MM.1S (cell line): ENCODE measurements at regions not wholly inside any gene's neighbourhood (a gene's known extent, or its start where the extent isn't known, plus 50 kb on each side); places are given as distances from the start of the nearest gene placed in this dataset.

Experiments used
- DNase-seq: peaks from one replicate; pipeline ENCODE4 v3.0.0-alpha.2; 2015
- H2AFZ ChIP-seq: fragments of 300-600 bp; sonication (generic); 2 replicates; pipeline ENCODE4 v1.6.0; 2016; ENCODE audit warnings: antibody characterized with exemption, low read length
- H3F3A ChIP-seq: fragments of 300-600 bp; sonication (generic); 2 replicates; pipeline ENCODE4 v1.6.1; 2016; ENCODE audit warnings: mild to moderate bottlenecking, antibody characterized with exemption, low read length, moderate library complexity, mixed read lengths; ENCODE audit not compliant: insufficient read depth
- H3K27ac ChIP-seq: fragments of 300-600 bp; sonication (generic); 2 replicates; pipeline ENCODE4 v1.5.1; 2016; ENCODE audit warnings: mild to moderate bottlenecking, low read length
- H3K27me3 ChIP-seq: fragments of 300-600 bp; sonication (generic); replicated peaks from 2 replicates; pipeline ENCODE4 v1.6.0; 2016; ENCODE audit warnings: low read length; ENCODE audit not compliant: insufficient read depth
- H3K36me3 ChIP-seq: fragments of 300-600 bp; sonication (generic); replicated peaks from 2 replicates; pipeline ENCODE4 v1.6.1; 2016; ENCODE audit warnings: mild to moderate bottlenecking, low read length, mixed read lengths; ENCODE audit not compliant: insufficient read depth
- H3K4me1 ChIP-seq: fragments of 300-600 bp; sonication (generic); 2 replicates; pipeline ENCODE4 v1.6.1; 2016; ENCODE audit warnings: low read length, mixed read lengths
- H3K4me2 ChIP-seq: fragments of 300-600 bp; sonication (generic); 2 replicates; pipeline ENCODE4 v1.6.0; 2016; ENCODE audit warnings: low read depth, low read length
- H3K4me3 ChIP-seq: fragments of 300-600 bp; sonication (generic); 2 replicates; pipeline ENCODE4 v1.5.1; 2016; ENCODE audit warnings: low read length, mixed read lengths
- H3K79me2 ChIP-seq: fragments of 300-600 bp; sonication (generic); 2 replicates; pipeline ENCODE4 v1.6.1; 2016; ENCODE audit warnings: mixed run types, low read length, mixed read lengths
- H3K9ac ChIP-seq: fragments of 300-600 bp; sonication (generic); 2 replicates; pipeline ENCODE4 v1.6.1; 2016; ENCODE audit warnings: low read length, mixed read lengths
- H3K9me2 ChIP-seq: fragments of 300-600 bp; sonication (generic); replicated peaks from 2 replicates; pipeline ENCODE4 v1.6.1; 2016; ENCODE audit warnings: mild to moderate bottlenecking, low read length, mixed read lengths; ENCODE audit not compliant: insufficient read depth
- H3K9me3 ChIP-seq: fragments of 300-600 bp; sonication (generic); replicated peaks from 2 replicates; pipeline ENCODE4 v1.6.1; 2016; ENCODE audit warnings: mild to moderate bottlenecking, low read length, mixed read lengths; ENCODE audit not compliant: insufficient read depth
- H4K20me1 ChIP-seq: fragments of 300-600 bp; sonication (generic); 2 replicates; pipeline ENCODE4 v1.6.1; 2016; ENCODE audit warnings: mild to moderate bottlenecking, low read length, moderate library complexity, mixed read lengths; ENCODE audit not compliant: insufficient read depth
- EZH2 ChIP-seq: fragments of 300-600 bp; sonication (generic); optimal IDR thresholded peaks from 2 replicates; pipeline ENCODE3; 2017; ENCODE audit warnings: low read depth, mild to moderate bottlenecking, antibody characterized with exemption, low read length, mixed read lengths
- EZH2phosphoT487 ChIP-seq: fragments of 300-600 bp; sonication (generic); IDR thresholded peaks from 2 replicates; pipeline ENCODE4 v1.6.1; 2018; ENCODE audit warnings: antibody characterized with exemption, low read length
- TF ChIP-seq, protein P1 (sequence below): fragments of 300-600 bp; sonication (generic); IDR thresholded peaks from 2 replicates; pipeline ENCODE4 v1.5.1; 2016; ENCODE audit warnings: antibody characterized with exemption, low read length, mixed read lengths

- no peaks in the 10 kb centered on the region for H3K79me2 ChIP-seq
- no peak overlapping the region for H3K4me3 ChIP-seq
- H4K20me1 ChIP-seq, result no peaks in the 10 kb centered on the region
- no peak for DNase-seq
- H3K9me2 ChIP-seq, result no peaks in the 10 kb centered on the region
- no peak overlapping the region for H2AFZ ChIP-seq
- no peaks in the 10 kb centered on the region for H3K4me1 ChIP-seq
- H3K9ac ChIP-seq, result no peak overlapping the region
- no peaks in the 10 kb centered on the region for H3K27me3 ChIP-seq
- no peak overlapping the region for H3K4me2 ChIP-seq
- no peaks in the 10 kb centered on the region for H3K36me3 ChIP-seq
- TF ChIP-seq EZH2phosphoT487 (no peak), EZH2 (no peak)
- TF ChIP-seq, protein P1, sequence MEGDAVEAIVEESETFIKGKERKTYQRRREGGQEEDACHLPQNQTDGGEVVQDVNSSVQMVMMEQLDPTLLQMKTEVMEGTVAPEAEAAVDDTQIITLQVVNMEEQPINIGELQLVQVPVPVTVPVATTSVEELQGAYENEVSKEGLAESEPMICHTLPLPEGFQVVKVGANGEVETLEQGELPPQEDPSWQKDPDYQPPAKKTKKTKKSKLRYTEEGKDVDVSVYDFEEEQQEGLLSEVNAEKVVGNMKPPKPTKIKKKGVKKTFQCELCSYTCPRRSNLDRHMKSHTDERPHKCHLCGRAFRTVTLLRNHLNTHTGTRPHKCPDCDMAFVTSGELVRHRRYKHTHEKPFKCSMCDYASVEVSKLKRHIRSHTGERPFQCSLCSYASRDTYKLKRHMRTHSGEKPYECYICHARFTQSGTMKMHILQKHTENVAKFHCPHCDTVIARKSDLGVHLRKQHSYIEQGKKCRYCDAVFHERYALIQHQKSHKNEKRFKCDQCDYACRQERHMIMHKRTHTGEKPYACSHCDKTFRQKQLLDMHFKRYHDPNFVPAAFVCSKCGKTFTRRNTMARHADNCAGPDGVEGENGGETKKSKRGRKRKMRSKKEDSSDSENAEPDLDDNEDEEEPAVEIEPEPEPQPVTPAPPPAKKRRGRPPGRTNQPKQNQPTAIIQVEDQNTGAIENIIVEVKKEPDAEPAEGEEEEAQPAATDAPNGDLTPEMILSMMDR, result no peak
- no peaks in the 10 kb centered on the region for H3F3A ChIP-seq
- no peaks in the 10 kb centered on the region for H3K9me3 ChIP-seq
- H3K27ac ChIP-seq, result no peak overlapping the region
Measured at GRCh38 chr6:170167657-170168159, 123.2 kb downstream of the DLL1 start.

DNA sequence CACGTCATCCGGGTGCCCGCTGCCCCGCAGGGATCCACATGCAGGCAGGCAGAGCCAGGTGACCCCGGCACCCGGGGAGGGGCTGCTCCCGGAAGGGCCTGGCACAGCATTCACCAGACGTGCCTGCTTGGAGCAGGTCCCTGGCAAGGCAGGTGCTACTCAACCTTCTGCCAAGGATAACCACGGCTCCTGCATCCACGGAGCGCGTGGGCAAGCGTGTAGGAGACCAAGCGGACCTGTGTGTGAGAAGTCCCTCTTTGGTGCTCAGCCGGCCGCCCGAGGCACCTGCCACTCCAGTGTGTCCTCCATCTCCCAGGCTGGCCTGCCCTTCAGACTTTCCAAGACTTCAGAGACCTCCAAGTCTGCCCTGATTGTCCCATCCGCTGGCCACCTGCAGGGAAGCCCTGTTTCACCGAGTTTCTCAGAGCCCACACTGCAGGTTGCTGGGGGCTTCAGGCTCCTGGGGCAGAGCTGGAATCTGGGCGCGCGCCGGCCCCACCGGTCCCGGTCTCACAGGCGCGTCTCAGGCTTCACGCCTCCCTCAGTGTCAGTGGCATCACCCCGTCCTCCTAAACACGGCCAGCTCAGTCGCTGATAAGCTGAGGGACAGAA lies 124.3 kb downstream of the DLL1 start:
- Histone ChIP-seq H3K9me3 (no peaks in the 10 kb centered on the region), H3K9me2 (no peaks in the 10 kb centered on the region), H3K4me1 (no peaks in the 10 kb centered on the region), H3K9ac (no peak overlapping the region), H2AFZ (no peak overlapping the region), H3K36me3 (no peaks in the 10 kb centered on the region), H3K79me2 (no peaks in the 10 kb centered on the region), H3K4me3 (no peak overlapping the region), H3K27ac (no peak overlapping the region), H4K20me1 (no peaks in the 10 kb centered on the region), H3K4me2 (no peak overlapping the region), H3K27me3 (no peaks in the 10 kb centered on the region), H3F3A (no peaks in the 10 kb centered on the region)
- no peak for DNase-seq
- no peak for TF ChIP-seq EZH2phosphoT487
- TF ChIP-seq, protein P1, result no peak
- TF ChIP-seq EZH2, result no peak

DNA sequence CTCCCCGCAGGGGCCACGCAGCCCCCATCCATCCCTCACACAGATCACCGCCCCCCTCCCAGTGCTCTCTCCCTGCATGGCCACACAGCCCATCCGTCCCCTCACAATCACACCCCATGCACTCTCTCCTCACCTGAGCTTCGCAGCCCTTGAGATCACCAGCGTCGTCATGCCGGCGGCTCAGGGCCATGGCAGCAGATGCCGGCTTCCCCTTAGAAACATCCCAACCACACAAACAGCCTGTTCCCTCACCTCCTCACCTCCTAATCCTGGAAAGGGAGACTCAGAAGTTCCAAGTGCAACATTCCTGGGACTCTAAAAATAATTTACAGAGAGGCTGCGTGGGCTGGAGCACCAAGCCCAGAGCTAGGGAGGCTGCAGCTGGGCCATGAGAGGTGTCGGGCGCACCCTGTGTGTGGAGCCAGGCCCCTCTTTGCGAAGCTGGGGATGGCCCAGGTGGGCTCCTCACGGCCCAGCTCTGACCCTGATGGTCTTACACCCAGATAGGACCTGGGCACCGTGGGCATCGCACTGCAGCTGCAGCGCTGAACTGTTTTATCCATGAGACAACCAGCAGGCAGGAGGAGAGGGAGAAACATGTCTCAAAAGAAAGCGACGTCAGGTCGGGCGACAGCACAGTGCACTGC lies 125.3 kb downstream of the DLL1 start:
- Histone ChIP-seq H3K4me1 (no peaks in the 10 kb centered on the region), H3F3A (no peaks in the 10 kb centered on the region), H3K9me3 (no peaks in the 10 kb centered on the region), H3K36me3 (no peaks in the 10 kb centered on the region), H4K20me1 (no peaks in the 10 kb centered on the region), H3K9me2 (no peaks in the 10 kb centered on the region), H3K4me2 (no peak overlapping the region), H3K79me2 (no peaks in the 10 kb centered on the region), H3K9ac (no peak overlapping the region), H3K27ac (no peak overlapping the region), H2AFZ (no peak overlapping the region), H3K27me3 (no peaks in the 10 kb centered on the region), H3K4me3 (no peak overlapping the region)
- no peak for DNase-seq
- no peak for TF ChIP-seq EZH2
- TF ChIP-seq, protein P1, result no peak
- no peak for TF ChIP-seq EZH2phosphoT487
